Mesendoderm (in vitro differentiated cells): ENCODE measurements at regions not wholly inside any gene's neighbourhood (a gene's known extent, or its start where the extent isn't known, plus 50 kb on each side); places are given as distances from the start of the nearest gene placed in this dataset.
A peak's percentile ranks its signal among the peaks of the same experiment; 100 is the strongest.

Source experiments
- DNase-seq: peaks from one replicate; pipeline ENCODE4 v3.0.0; 2013
- H2AK5ac ChIP-seq: 2 replicates; pipeline ENCODE4 v1.6.1; 2013; ENCODE audit warnings: low read length, inconsistent platforms
- H2BK120ac ChIP-seq: 2 replicates; pipeline ENCODE4 v1.6.1; 2013; ENCODE audit warnings: low read depth, mild to moderate bottlenecking, low read length, moderate library complexity, mixed read lengths
- H2BK15ac ChIP-seq: replicated peaks from 2 replicates; pipeline ENCODE4 v1.6.1; 2013; ENCODE audit warnings: low read depth, mild to moderate bottlenecking, moderate library complexity
- H2BK5ac ChIP-seq: 2 replicates; pipeline ENCODE4 v1.6.1; 2013; ENCODE audit warnings: low read length, inconsistent platforms
- H3K18ac ChIP-seq: 2 replicates; pipeline ENCODE4 v1.6.1; 2013; ENCODE audit warnings: mild to moderate bottlenecking, low read length, mixed read lengths
- H3K23ac ChIP-seq: one replicate; pipeline ENCODE4 v1.6.1; 2013; ENCODE audit warnings: low read length
- H3K27ac ChIP-seq: 2 replicates; pipeline ENCODE4 v1.5.1; 2013; ENCODE audit warnings: low read depth, mild to moderate bottlenecking, inconsistent platforms, low read length, moderate library complexity
- H3K27me3 ChIP-seq: 2 replicates; pipeline ENCODE4 v1.6.1; 2013; ENCODE audit warnings: low read length, control low read depth, mild to moderate bottlenecking, inconsistent platforms; ENCODE audit not compliant: insufficient read depth, poor library complexity
- H3K36me3 ChIP-seq: 2 replicates; pipeline ENCODE4 v1.6.1; 2013; ENCODE audit warnings: low read length, inconsistent platforms; ENCODE audit not compliant: control insufficient read depth, insufficient read depth
- H3K4ac ChIP-seq: one replicate; pipeline ENCODE4 v1.6.1; 2013; ENCODE audit warnings: low read depth, mild to moderate bottlenecking, low read length, moderate library complexity
- H3K4me1 ChIP-seq: 2 replicates; pipeline ENCODE4 v1.6.1; 2013; ENCODE audit warnings: low read depth, low read length, inconsistent platforms; ENCODE audit not compliant: control insufficient read depth
- H3K4me2 ChIP-seq: 2 replicates; pipeline ENCODE4 v1.6.1; 2013; ENCODE audit warnings: low read length
- H3K4me3 ChIP-seq: 2 replicates; pipeline ENCODE4 v1.5.1; 2013; ENCODE audit warnings: mild to moderate bottlenecking, low read length
- H3K56ac ChIP-seq: one replicate; pipeline ENCODE4 v1.6.1; 2013; ENCODE audit warnings: low read length
- H3K79me1 ChIP-seq: 2 replicates; pipeline ENCODE4 v1.6.1; 2013; ENCODE audit warnings: low read length, inconsistent platforms
- H3K79me2 ChIP-seq: 2 replicates; pipeline ENCODE4 v1.6.1; 2013; ENCODE audit warnings: mild to moderate bottlenecking, low read length; ENCODE audit not compliant: control insufficient read depth, insufficient read depth
- H3K9ac ChIP-seq: 2 replicates; pipeline ENCODE4 v1.6.1; 2013; ENCODE audit warnings: low read length, inconsistent platforms
- H4K5ac ChIP-seq: one replicate; pipeline ENCODE4 v1.6.1; 2013; ENCODE audit warnings: low read length
- H4K8ac ChIP-seq: one replicate; pipeline ENCODE4 v1.6.1; 2013; ENCODE audit warnings: low read depth, mild to moderate bottlenecking, control low read depth, low read length, moderate library complexity
- whole genome bisulfite sequencing: extraction: QIAGEN DNeasy Blood & Tissue Kit; methylation state at CpG from one replicate; pipeline ENCODE4 v1.1.7; 2013; ENCODE audit warnings: low lambda C conversion rate, missing lambda C conversion rate; ENCODE audit not compliant: insufficient coverage; ENCODE audit errors: extremely low coverage; 5-methylcytosine and 5-hydroxymethylcytosine counted together

GRCh38 chr2:7672027-7672684 lies 754.9 kb downstream of the RNF144A start:
- Histone ChIP-seq H3K4ac (no peak overlapping the region), H3K79me2 (no peaks in the 10 kb centered on the region), H2BK15ac (no peak overlapping the region), H3K9ac (no peak overlapping the region), H3K4me1 (no peaks in the 10 kb centered on the region), H3K36me3 (no peaks in the 10 kb centered on the region), H3K4me2 (no peak overlapping the region), H3K23ac (no peak overlapping the region), H2BK120ac (no peak overlapping the region), H2BK5ac (no peak overlapping the region), H4K8ac (no peak overlapping the region), H2AK5ac (no peak overlapping the region), H3K18ac (no peak overlapping the region), H4K5ac (no peak overlapping the region), H3K27me3 (no peaks in the 10 kb centered on the region), H3K79me1 (no peaks in the 10 kb centered on the region), H3K56ac (no peak overlapping the region), H3K4me3 (no peak overlapping the region), H3K27ac (no peak overlapping the region)
- DNase-seq, result peak; percentile 94
- WGBS, result no CpG with 5 or more reads among the region's 8 CpGs

GRCh38 chr2:7672685-7673071 lies 755.5 kb downstream of the RNF144A start:
- H3K9ac ChIP-seq, result no peak overlapping the region
- H3K4me1 ChIP-seq, result no peaks in the 10 kb centered on the region
- H3K27me3 ChIP-seq, result no peaks in the 10 kb centered on the region
- no peak overlapping the region for H2BK15ac ChIP-seq
- H3K79me1 ChIP-seq, result no peaks in the 10 kb centered on the region
- WGBS, result no CpG with 5 or more reads among the region's 5 CpGs
- H3K27ac ChIP-seq, result no peak overlapping the region
- no peak overlapping the region for H3K18ac ChIP-seq
- H3K56ac ChIP-seq, result no peak overlapping the region
- DNase-seq, result no peak
- no peak overlapping the region for H2AK5ac ChIP-seq
- no peak overlapping the region for H3K4me3 ChIP-seq
- H2BK120ac ChIP-seq, result no peak overlapping the region
- H3K4ac ChIP-seq, result no peak overlapping the region
- no peaks in the 10 kb centered on the region for H3K36me3 ChIP-seq
- H4K5ac ChIP-seq, result no peak overlapping the region
- no peak overlapping the region for H3K23ac ChIP-seq
- no peak overlapping the region for H3K4me2 ChIP-seq
- H4K8ac ChIP-seq, result no peak overlapping the region
- H2BK5ac ChIP-seq, result no peak overlapping the region
- H3K79me2 ChIP-seq, result no peaks in the 10 kb centered on the region

GRCh38 chr2:7673101-7673500 lies 755.9 kb downstream of the RNF144A start:
- no peak overlapping the region for H3K4me3 ChIP-seq
- no peaks in the 10 kb centered on the region for H3K36me3 ChIP-seq
- DNase-seq, result no peak
- no peak overlapping the region for H3K4ac ChIP-seq
- no peaks in the 10 kb centered on the region for H3K4me1 ChIP-seq
- H3K79me1 ChIP-seq, result no peaks in the 10 kb centered on the region
- no peak overlapping the region for H3K56ac ChIP-seq
- no peak overlapping the region for H4K5ac ChIP-seq
- H3K18ac ChIP-seq, result no peak overlapping the region
- H3K23ac ChIP-seq, result no peak overlapping the region
- no peak overlapping the region for H4K8ac ChIP-seq
- no peak overlapping the region for H2BK5ac ChIP-seq
- no peak overlapping the region for H3K27ac ChIP-seq
- no peak overlapping the region for H3K4me2 ChIP-seq
- H3K27me3 ChIP-seq, result no peaks in the 10 kb centered on the region
- no peak overlapping the region for H2BK120ac ChIP-seq
- no peak overlapping the region for H2AK5ac ChIP-seq
- no peak overlapping the region for H3K9ac ChIP-seq
- WGBS, result no CpG with 5 or more reads among the region's 5 CpGs
- H2BK15ac ChIP-seq, result no peak overlapping the region
- H3K79me2 ChIP-seq, result no peaks in the 10 kb centered on the region

GRCh38 chr2:7673853-7674252 lies 756.6 kb downstream of the RNF144A start:
- Histone ChIP-seq H3K4me1 (no peaks in the 10 kb centered on the region), H3K36me3 (no peaks in the 10 kb centered on the region), H4K8ac (no peak overlapping the region), H2BK5ac (no peak overlapping the region), H4K5ac (no peak overlapping the region), H3K4me2 (no peak overlapping the region), H3K18ac (no peak overlapping the region), H3K4me3 (no peak overlapping the region), H2BK15ac (no peak overlapping the region), H3K23ac (no peak overlapping the region), H3K56ac (no peak overlapping the region), H3K27ac (no peak overlapping the region), H3K79me2 (no peaks in the 10 kb centered on the region), H2BK120ac (no peak overlapping the region), H2AK5ac (no peak overlapping the region), H3K4ac (no peak overlapping the region), H3K9ac (no peak overlapping the region), H3K27me3 (no peaks in the 10 kb centered on the region), H3K79me1 (no peaks in the 10 kb centered on the region)
- DNase-seq, result no peak
- no CpG with 5 or more reads among the region's 2 CpGs for WGBS

- Histone ChIP-seq H3K23ac (no peak overlapping the region), H2BK5ac (no peak overlapping the region), H3K27me3 (no peaks in the 10 kb centered on the region), H3K4me2 (no peak overlapping the region), H3K27ac (no peak overlapping the region), H2BK120ac (no peak overlapping the region), H3K4me3 (no peak overlapping the region), H3K4ac (no peak overlapping the region), H2AK5ac (no peak overlapping the region), H3K4me1 (no peaks in the 10 kb centered on the region), H3K79me1 (no peaks in the 10 kb centered on the region), H3K9ac (no peak overlapping the region), H3K18ac (no peak overlapping the region), H3K79me2 (no peaks in the 10 kb centered on the region), H2BK15ac (no peak overlapping the region), H4K5ac (no peak overlapping the region), H3K56ac (no peak overlapping the region), H3K36me3 (no peaks in the 10 kb centered on the region), H4K8ac (no peak overlapping the region)
- DNase-seq, result no peak
- WGBS, result no CpG with 5 or more reads among the region's 2 CpGs
These were observed 757.4 kb downstream of the RNF144A start for GRCh38 chr2:7674606-7675005.

- Histone ChIP-seq H4K8ac (no peak overlapping the region), H3K4ac (no peak overlapping the region), H3K79me2 (no peaks in the 10 kb centered on the region), H2BK15ac (no peak overlapping the region), H3K23ac (no peak overlapping the region), H3K4me1 (no peaks in the 10 kb centered on the region), H4K5ac (no peak overlapping the region), H3K4me3 (no peak overlapping the region), H2AK5ac (no peak overlapping the region), H3K27me3 (no peaks in the 10 kb centered on the region), H3K4me2 (no peak overlapping the region), H2BK120ac (no peak overlapping the region), H3K79me1 (no peaks in the 10 kb centered on the region), H3K18ac (no peak overlapping the region), H3K27ac (no peak overlapping the region), H2BK5ac (no peak overlapping the region), H3K9ac (no peak overlapping the region), H3K56ac (no peak overlapping the region), H3K36me3 (no peaks in the 10 kb centered on the region)
- no peak for DNase-seq
- WGBS, result no CpG with 5 or more reads among the region's 3 CpGs
These were observed 759.5 kb downstream of the RNF144A start for GRCh38 chr2:7676714-7677113.
